ENCODE measurements at regions not wholly inside any gene's neighbourhood (a gene's known extent, or its start where the extent isn't known, plus 50 kb on each side); places are given as distances from the start of the nearest gene placed in this dataset.

- no peak for TF ChIP-seq POLR2A (IDR thresholded peaks at IDR 0.05)
- TF ChIP-seq CTCF (IDR thresholded peaks at IDR 0.05): no peak
These were observed 281.7 kb upstream of the ROPN1 start for GRCh38 chr3:124273651-124274050.

Measured in right lobe of liver (tissue), 4 donors.